NCI-H2227 (cell line): ENCODE measurements at regions not wholly inside any gene's neighbourhood (a gene's known extent, or its start where the extent isn't known, plus 50 kb on each side); places are given as distances from the start of the nearest gene placed in this dataset.

Experiments
- DNase-seq: peaks from one replicate; lab custom pipeline; 2025; ENCODE audit not compliant: unreplicated experiment; lab: John Stamatoyannopoulos, UW

- no peak for DNase-seq
Measured at GRCh38 chr4:168037676-168038075, 54.7 kb upstream of the ANXA10 start.

- no peak for DNase-seq
Measured at GRCh38 chr4:168039593-168039992, 52.7 kb upstream of the ANXA10 start.
